GM23338 (cell line): ENCODE measurements at regions not wholly inside any gene's neighbourhood (a gene's known extent, or its start where the extent isn't known, plus 50 kb on each side); places are given as distances from the start of the nearest gene placed in this dataset.

ENCODE experiments used
- ATAC-seq: fragments of 200-7000 bp; cut with Tn5 transposase; 3 replicates; pipeline ENCODE4 v1.9.1; 2020
- DNase-seq: peaks from one replicate; pipeline ENCODE4 v3.0.0-alpha.2; 2015; ENCODE audit warnings: low spot score
- H2AFZ ChIP-seq: fragments of 200-600 bp; sonication (generic); 2 replicates; pipeline ENCODE4 v1.8.0; 2016; ENCODE audit warnings: antibody characterized with exemption, mild to moderate bottlenecking, moderate library complexity
- H3F3A ChIP-seq: fragments of 200-600 bp; sonication (generic); replicated peaks from 2 replicates; pipeline ENCODE4 v1.8.0; 2017; ENCODE audit warnings: antibody characterized with exemption, mixed run types, low read depth
- H3K27ac ChIP-seq: fragments of 200-600 bp; sonication (generic); 2 replicates; pipeline ENCODE4 v1.6.1; 2016; ENCODE audit warnings: low read depth
- H3K27me3 ChIP-seq: fragments of 200-600 bp; sonication (generic); 2 replicates; pipeline ENCODE4 v1.8.0; 2016; ENCODE audit warnings: mild to moderate bottlenecking, mixed run types, moderate library complexity; ENCODE audit not compliant: insufficient read depth
- H3K36me3 ChIP-seq: fragments of 200-600 bp; sonication (generic); 2 replicates; pipeline ENCODE4 v1.8.0; 2016; ENCODE audit warnings: mild to moderate bottlenecking; ENCODE audit not compliant: insufficient read depth
- H3K4me1 ChIP-seq: fragments of 200-600 bp; sonication (generic); 2 replicates; pipeline ENCODE4 v1.8.0; 2016; ENCODE audit warnings: mild to moderate bottlenecking, moderate library complexity; ENCODE audit not compliant: insufficient read depth
- H3K4me2 ChIP-seq: fragments of 200-600 bp; sonication (generic); 2 replicates; pipeline ENCODE4 v1.7.1; 2017; ENCODE audit warnings: mixed run types
- H3K4me3 ChIP-seq: fragments of 200-600 bp; sonication (generic); 2 replicates; pipeline ENCODE4 v1.6.1; 2016; ENCODE audit warnings: mixed run types
- H3K79me2 ChIP-seq: fragments of 200-600 bp; sonication (generic); replicated peaks from 2 replicates; pipeline ENCODE4 v1.8.0; 2017; ENCODE audit warnings: mild to moderate bottlenecking; ENCODE audit not compliant: insufficient read depth
- H3K9me2 ChIP-seq: fragments of 200-600 bp; sonication (generic); 2 replicates; pipeline ENCODE4 v1.8.0; 2017; ENCODE audit not compliant: insufficient read depth
- H4K20me1 ChIP-seq: fragments of 200-600 bp; sonication (generic); replicated peaks from 2 replicates; pipeline ENCODE4 v1.8.0; 2017; ENCODE audit warnings: mild to moderate bottlenecking; ENCODE audit not compliant: insufficient read depth
- H3K27ac Mint-ChIP-seq: 2 replicates; pipeline ENCODE4 v1.8.0; 2020; ENCODE audit warnings: inconsistent platforms, mild to moderate bottlenecking, moderate library complexity, mixed read lengths
- H3K27me3 Mint-ChIP-seq: 3 replicates; pipeline ENCODE4 v1.8.0; 2022; ENCODE audit warnings: low read depth, mild to moderate bottlenecking, moderate library complexity, mixed read lengths, inconsistent platforms; ENCODE audit not compliant: insufficient read depth, poor library complexity
- H3K36me3 Mint-ChIP-seq: 3 replicates; pipeline ENCODE4 v1.8.0; 2021; ENCODE audit warnings: low read depth, mild to moderate bottlenecking, inconsistent platforms, moderate library complexity, mixed read lengths
- H3K4me1 Mint-ChIP-seq: 3 replicates; pipeline ENCODE4 v1.8.0; 2020; ENCODE audit warnings: mild to moderate bottlenecking, inconsistent platforms, mixed read lengths
- H3K4me3 Mint-ChIP-seq: 3 replicates; pipeline ENCODE4 v1.8.0; 2021; ENCODE audit warnings: moderate library complexity, mild to moderate bottlenecking, inconsistent platforms, mixed read lengths
- H3K9me3 Mint-ChIP-seq: 3 replicates; pipeline ENCODE4 v1.8.0; 2020; ENCODE audit warnings: moderate library complexity, mild to moderate bottlenecking, inconsistent platforms, mixed read lengths
- CREB1 ChIP-seq: fragments of 250-450 bp; sonication (Bioruptor Pico); IDR thresholded peaks from 2 replicates; pipeline ENCODE4 v1.5.0; 2020; ENCODE audit warnings: low read depth, mild to moderate bottlenecking, moderate library complexity
- ETS1 ChIP-seq: IDR thresholded peaks from 2 replicates; pipeline ENCODE4 v1.6.1; 2016; ENCODE audit warnings: antibody characterized with exemption
- EZH2 ChIP-seq: fragments of 200-600 bp; sonication (generic); IDR thresholded peaks from one replicate; pipeline ENCODE4 v1.8.0; 2017; ENCODE audit warnings: antibody characterized with exemption, mild to moderate bottlenecking, low read depth; ENCODE audit not compliant: unreplicated experiment
- EZH2phosphoT487 ChIP-seq: fragments of 200-600 bp; sonication (generic); IDR thresholded peaks from one replicate; pipeline ENCODE4 v1.8.1; 2018; ENCODE audit warnings: antibody characterized with exemption; ENCODE audit not compliant: unreplicated experiment
- JUNB ChIP-seq: IDR thresholded peaks from one replicate; pipeline ENCODE4 v1.6.1; 2016; ENCODE audit warnings: antibody characterized with exemption; ENCODE audit not compliant: unreplicated experiment
- NANOG ChIP-seq: IDR thresholded peaks from 2 replicates; pipeline ENCODE4 v1.6.1; 2016; ENCODE audit warnings: antibody characterized with exemption, borderline replicate concordance
- POLR2AphosphoS5 ChIP-seq: IDR thresholded peaks from 2 replicates; pipeline ENCODE4 v1.6.1; 2016; ENCODE audit warnings: antibody characterized with exemption, low read depth
- REST ChIP-seq: IDR thresholded peaks from one replicate; pipeline ENCODE4 v1.6.1; 2018; ENCODE audit warnings: antibody characterized with exemption; ENCODE audit not compliant: unreplicated experiment
- STAT1 ChIP-seq: IDR thresholded peaks from one replicate; pipeline ENCODE4 v1.6.1; 2016; ENCODE audit warnings: antibody characterized with exemption; ENCODE audit not compliant: unreplicated experiment
- ZNF114 ChIP-seq: fragments of 250-450 bp; sonication (Bioruptor Pico); IDR thresholded peaks from 2 replicates; pipeline ENCODE4 v1.5.0; 2020; ENCODE audit warnings: mild to moderate bottlenecking, moderate library complexity
- ZNF331 ChIP-seq: fragments of 250-450 bp; sonication (Bioruptor Pico); IDR thresholded peaks from 2 replicates; pipeline ENCODE4 v1.5.0; 2020; ENCODE audit warnings: low read depth, mild to moderate bottlenecking, moderate library complexity
- TF ChIP-seq, protein P1 (sequence below): fragments of 250-450 bp; sonication (Bioruptor Pico); IDR thresholded peaks from 2 replicates; pipeline ENCODE4 v1.5.0; 2020; ENCODE audit warnings: mild to moderate bottlenecking, moderate library complexity
- TF ChIP-seq, protein P2 (sequence below), 2 experiments: fragments of 200-600 bp in 1 of 2; sonication (generic) in 1 of 2; conservative IDR thresholded peaks; 2 replicates each; pipeline versions ENCODE4 v1.5.1 to v1.6.1; 2016 to 2017; ENCODE audit warnings: antibody characterized with exemption in 2 of 2, low read depth in 2 of 2, mild to moderate bottlenecking in 2 of 2, moderate library complexity in 1 of 2

GRCh38 chr2:118240276-118240675 lies 152.0 kb downstream of the INSIG2 start:
- peaks cover 5% of the 10 kb centered on the region for H3K27me3 Mint-ChIP-seq

More at GRCh38 chr2:118240276-118240675, 152.0 kb downstream of the INSIG2 start:
- no peak overlapping the region for H3K27ac Mint-ChIP-seq
- H2AFZ ChIP-seq: no peak overlapping the region
- H3K4me1 ChIP-seq: no peaks in the 10 kb centered on the region
- no peaks in the 10 kb centered on the region; the same call in 2 of the 3 replicates for H3K36me3 Mint-ChIP-seq
- no peaks in the 10 kb centered on the region for H3F3A ChIP-seq
- H3K79me2 ChIP-seq: no peaks in the 10 kb centered on the region
- no peaks in the 10 kb centered on the region for H4K20me1 ChIP-seq
- no peaks in the 10 kb centered on the region for H3K36me3 ChIP-seq
- no peak overlapping the region for H3K4me3 ChIP-seq
- H3K9me3 Mint-ChIP-seq: peaks cover 9% of the 10 kb centered on the region; the same call in 2 of the 3 replicates
- DNase-seq: no peak
- no peak overlapping the region for H3K4me2 ChIP-seq
- ATAC-seq: no peak
- H3K4me1 Mint-ChIP-seq: no peaks in the 10 kb centered on the region
- no peak overlapping the region for H3K27ac ChIP-seq
- H3K4me3 Mint-ChIP-seq: no peak overlapping the region
- peaks cover 6% of the 10 kb centered on the region; the same call in 1 of the 2 replicates for H3K9me2 ChIP-seq
- no peak for TF ChIP-seq NANOG
- no peak for TF ChIP-seq EZH2phosphoT487
- TF ChIP-seq, protein P1, sequence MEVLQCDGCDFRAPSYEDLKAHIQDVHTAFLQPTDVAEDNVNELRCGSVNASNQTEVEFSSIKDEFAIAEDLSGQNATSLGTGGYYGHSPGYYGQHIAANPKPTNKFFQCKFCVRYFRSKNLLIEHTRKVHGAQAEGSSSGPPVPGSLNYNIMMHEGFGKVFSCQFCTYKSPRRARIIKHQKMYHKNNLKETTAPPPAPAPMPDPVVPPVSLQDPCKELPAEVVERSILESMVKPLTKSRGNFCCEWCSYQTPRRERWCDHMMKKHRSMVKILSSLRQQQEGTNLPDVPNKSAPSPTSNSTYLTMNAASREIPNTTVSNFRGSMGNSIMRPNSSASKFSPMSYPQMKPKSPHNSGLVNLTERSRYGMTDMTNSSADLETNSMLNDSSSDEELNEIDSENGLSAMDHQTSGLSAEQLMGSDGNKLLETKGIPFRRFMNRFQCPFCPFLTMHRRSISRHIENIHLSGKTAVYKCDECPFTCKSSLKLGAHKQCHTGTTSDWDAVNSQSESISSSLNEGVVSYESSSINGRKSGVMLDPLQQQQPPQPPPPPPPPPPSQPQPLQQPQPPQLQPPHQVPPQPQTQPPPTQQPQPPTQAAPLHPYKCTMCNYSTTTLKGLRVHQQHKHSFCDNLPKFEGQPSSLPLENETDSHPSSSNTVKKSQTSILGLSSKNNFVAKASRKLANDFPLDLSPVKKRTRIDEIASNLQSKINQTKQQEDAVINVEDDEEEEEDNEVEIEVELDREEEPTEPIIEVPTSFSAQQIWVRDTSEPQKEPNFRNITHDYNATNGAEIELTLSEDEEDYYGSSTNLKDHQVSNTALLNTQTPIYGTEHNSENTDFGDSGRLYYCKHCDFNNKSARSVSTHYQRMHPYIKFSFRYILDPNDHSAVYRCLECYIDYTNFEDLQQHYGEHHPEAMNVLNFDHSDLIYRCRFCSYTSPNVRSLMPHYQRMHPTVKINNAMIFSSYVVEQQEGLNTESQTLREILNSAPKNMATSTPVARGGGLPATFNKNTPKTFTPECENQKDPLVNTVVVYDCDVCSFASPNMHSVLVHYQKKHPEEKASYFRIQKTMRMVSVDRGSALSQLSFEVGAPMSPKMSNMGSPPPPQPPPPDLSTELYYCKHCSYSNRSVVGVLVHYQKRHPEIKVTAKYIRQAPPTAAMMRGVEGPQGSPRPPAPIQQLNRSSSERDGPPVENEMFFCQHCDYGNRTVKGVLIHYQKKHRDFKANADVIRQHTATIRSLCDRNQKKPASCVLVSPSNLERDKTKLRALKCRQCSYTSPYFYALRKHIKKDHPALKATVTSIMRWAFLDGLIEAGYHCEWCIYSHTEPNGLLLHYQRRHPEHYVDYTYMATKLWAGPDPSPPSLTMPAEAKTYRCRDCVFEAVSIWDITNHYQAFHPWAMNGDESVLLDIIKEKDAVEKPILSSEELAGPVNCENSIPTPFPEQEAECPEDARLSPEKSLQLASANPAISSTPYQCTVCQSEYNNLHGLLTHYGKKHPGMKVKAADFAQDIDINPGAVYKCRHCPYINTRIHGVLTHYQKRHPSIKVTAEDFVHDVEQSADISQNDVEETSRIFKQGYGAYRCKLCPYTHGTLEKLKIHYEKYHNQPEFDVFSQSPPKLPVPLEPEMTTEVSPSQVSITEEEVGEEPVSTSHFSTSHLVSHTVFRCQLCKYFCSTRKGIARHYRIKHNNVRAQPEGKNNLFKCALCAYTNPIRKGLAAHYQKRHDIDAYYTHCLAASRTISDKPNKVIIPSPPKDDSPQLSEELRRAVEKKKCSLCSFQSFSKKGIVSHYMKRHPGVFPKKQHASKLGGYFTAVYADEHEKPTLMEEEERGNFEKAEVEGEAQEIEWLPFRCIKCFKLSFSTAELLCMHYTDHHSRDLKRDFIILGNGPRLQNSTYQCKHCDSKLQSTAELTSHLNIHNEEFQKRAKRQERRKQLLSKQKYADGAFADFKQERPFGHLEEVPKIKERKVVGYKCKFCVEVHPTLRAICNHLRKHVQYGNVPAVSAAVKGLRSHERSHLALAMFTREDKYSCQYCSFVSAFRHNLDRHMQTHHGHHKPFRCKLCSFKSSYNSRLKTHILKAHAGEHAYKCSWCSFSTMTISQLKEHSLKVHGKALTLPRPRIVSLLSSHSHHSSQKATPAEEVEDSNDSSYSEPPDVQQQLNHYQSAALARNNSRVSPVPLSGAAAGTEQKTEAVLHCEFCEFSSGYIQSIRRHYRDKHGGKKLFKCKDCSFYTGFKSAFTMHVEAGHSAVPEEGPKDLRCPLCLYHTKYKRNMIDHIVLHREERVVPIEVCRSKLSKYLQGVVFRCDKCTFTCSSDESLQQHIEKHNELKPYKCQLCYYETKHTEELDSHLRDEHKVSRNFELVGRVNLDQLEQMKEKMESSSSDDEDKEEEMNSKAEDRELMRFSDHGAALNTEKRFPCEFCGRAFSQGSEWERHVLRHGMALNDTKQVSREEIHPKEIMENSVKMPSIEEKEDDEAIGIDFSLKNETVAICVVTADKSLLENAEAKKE (CRISPR knock-in tag): no peak
- TF ChIP-seq REST: no peak
- TF ChIP-seq EZH2: no peak
- TF ChIP-seq POLR2AphosphoS5: no peak
- TF ChIP-seq JUNB: no peak
- no peak for TF ChIP-seq CREB1 (CRISPR knock-in tag)
- no peak for TF ChIP-seq ETS1
- TF ChIP-seq, protein P2, sequence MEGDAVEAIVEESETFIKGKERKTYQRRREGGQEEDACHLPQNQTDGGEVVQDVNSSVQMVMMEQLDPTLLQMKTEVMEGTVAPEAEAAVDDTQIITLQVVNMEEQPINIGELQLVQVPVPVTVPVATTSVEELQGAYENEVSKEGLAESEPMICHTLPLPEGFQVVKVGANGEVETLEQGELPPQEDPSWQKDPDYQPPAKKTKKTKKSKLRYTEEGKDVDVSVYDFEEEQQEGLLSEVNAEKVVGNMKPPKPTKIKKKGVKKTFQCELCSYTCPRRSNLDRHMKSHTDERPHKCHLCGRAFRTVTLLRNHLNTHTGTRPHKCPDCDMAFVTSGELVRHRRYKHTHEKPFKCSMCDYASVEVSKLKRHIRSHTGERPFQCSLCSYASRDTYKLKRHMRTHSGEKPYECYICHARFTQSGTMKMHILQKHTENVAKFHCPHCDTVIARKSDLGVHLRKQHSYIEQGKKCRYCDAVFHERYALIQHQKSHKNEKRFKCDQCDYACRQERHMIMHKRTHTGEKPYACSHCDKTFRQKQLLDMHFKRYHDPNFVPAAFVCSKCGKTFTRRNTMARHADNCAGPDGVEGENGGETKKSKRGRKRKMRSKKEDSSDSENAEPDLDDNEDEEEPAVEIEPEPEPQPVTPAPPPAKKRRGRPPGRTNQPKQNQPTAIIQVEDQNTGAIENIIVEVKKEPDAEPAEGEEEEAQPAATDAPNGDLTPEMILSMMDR (conservative IDR thresholded peaks at IDR 0.05; ENCODE audit: low read depth in 2 of 2): no peak
- no peak for TF ChIP-seq STAT1
- TF ChIP-seq ZNF114: no peak
- TF ChIP-seq ZNF331 (CRISPR knock-in tag): no peak
- H3K27me3 ChIP-seq: no peaks in the 10 kb centered on the region
